HCT116 (cell line): ENCODE measurements at regions not wholly inside any gene's neighbourhood (a gene's known extent, or its start where the extent isn't known, plus 50 kb on each side); places are given as distances from the start of the nearest gene placed in this dataset.

Source experiments
- ATAC-seq: fragments of 200-7000 bp; cut with Tn5 transposase; 2 replicates; pipeline ENCODE4 v1.9.1; 2020; ENCODE audit warnings: mild to moderate bottlenecking, moderate library complexity
- BruUV-seq: library from RNA; stranded (reverse); fragments of 400-500 nt; replicated peaks from 2 replicates; lab custom pipeline; 2021; lab: Mats Ljungman, UMichigan
- CTCF ChIA-PET: fragments of 300-600 bp; sonication (Branson Sonifier 250); formaldehyde crosslinking; loops from one replicate; lab custom pipeline; 2021; ENCODE audit warnings: antibody characterized with exemption; lab: Charles Lee
- POLR2A ChIA-PET: fragments of 300-600, 350-600 bp; sonication (Branson Sonifier 250); formaldehyde crosslinking; loops from one replicate; lab custom pipeline; 2021; ENCODE audit warnings: antibody characterized with exemption; lab: Charles Lee
- RAD21 ChIA-PET, 2 experiments: fragments of 300-600 bp; sonication (Branson Sonifier 250); formaldehyde crosslinking; loops; one replicate each; lab custom pipeline; 2023; ENCODE audit warnings: low total read pairs in 2 of 2; ENCODE audit not compliant: uncharacterized antibody in 2 of 2, unreplicated experiment in 2 of 2, low non-redundant PET in 1 of 2; lab: Charles Lee
- DNase-seq: peaks from one replicate; pipeline ENCODE4 v3.0.0-alpha.2; 2010; ENCODE audit warnings: low read depth, low spot score
- H2AFZ ChIP-seq: fragments of 200-600 bp; shearing (Covaris generic), sonication (generic); 2 replicates; pipeline ENCODE4 v1.6.1; 2017; ENCODE audit warnings: low read depth, mixed run types, mixed read lengths, antibody characterized with exemption, low read length; ENCODE audit not compliant: poor library complexity, severe bottlenecking
- H3K27ac ChIP-seq: 2 replicates; pipeline ENCODE4 v1.5.1; 2012; ENCODE audit warnings: low read depth, low read length
- H3K27me3 ChIP-seq: fragments of 200-600 bp; sonication (generic); 2 replicates; pipeline ENCODE4 v1.6.1; 2016; ENCODE audit warnings: mixed run types, low read length, mixed read lengths; ENCODE audit not compliant: insufficient read depth
- H3K36me3 ChIP-seq, 2 experiments: fragments of 200-500 bp in 1 of 2; fragments of 200-600 bp in 1 of 2; sonication (Bioruptor generic) in 1 of 2; sonication (generic) in 1 of 2; 2 replicates each; pipeline versions ENCODE4 v1.5.1 to v1.6.1; 2014 to 2016; ENCODE audit warnings: low read length in 2 of 2, inconsistent platforms in 1 of 2, mixed read lengths in 1 of 2, mixed run types in 1 of 2; ENCODE audit not compliant: insufficient read depth in 2 of 2, control insufficient read depth in 1 of 2
- H3K4me1 ChIP-seq, 2 experiments: fragments of 200-600 bp in 1 of 2; sonication (generic) in 1 of 2; 2 replicates each; pipeline versions ENCODE4 v1.5.1 to v1.6.1; 2012 to 2017; ENCODE audit warnings: low read length in 2 of 2, inconsistent platforms in 1 of 2, mild to moderate bottlenecking in 1 of 2, mixed read lengths in 1 of 2, mixed run types in 1 of 2, moderate library complexity in 1 of 2; ENCODE audit not compliant: insufficient read depth in 2 of 2, control insufficient read depth in 1 of 2
- H3K4me2 ChIP-seq: fragments of 200-600 bp; sonication (generic); 2 replicates; pipeline ENCODE4 v1.6.1; 2017; ENCODE audit warnings: mixed run types, low read length, mixed read lengths
- H3K4me3 ChIP-seq, 2 experiments: fragments of 200-600 bp in 1 of 2; sonication (generic) in 1 of 2; replicated peaks in 1 of 2; 2 replicates each; pipeline ENCODE4 v1.5.1; 2011 to 2016; ENCODE audit warnings: low read length in 2 of 2, control low read depth in 1 of 2, low read depth in 1 of 2, mild to moderate bottlenecking in 1 of 2, mixed read lengths in 1 of 2, mixed run types in 1 of 2
- H3K79me2 ChIP-seq: fragments of 200-600 bp; sonication (generic); 2 replicates; pipeline ENCODE4 v1.6.1; 2017; ENCODE audit warnings: mild to moderate bottlenecking, mixed run types, low read length, moderate library complexity, mixed read lengths; ENCODE audit not compliant: insufficient read depth
- H3K9ac ChIP-seq: fragments of 200-600 bp; sonication (generic); 2 replicates; pipeline ENCODE4 v1.6.1; 2016; ENCODE audit warnings: low read length, mixed read lengths
- H3K9me2 ChIP-seq: fragments of 200-600 bp; sonication (generic), shearing (Covaris generic); 2 replicates; pipeline ENCODE4 v1.6.1; 2017; ENCODE audit warnings: mixed run types, mild to moderate bottlenecking, moderate library complexity; ENCODE audit not compliant: insufficient read depth
- H3K9me3 ChIP-seq, 2 experiments: fragments of 200-500 bp in 1 of 2; fragments of 200-600 bp in 1 of 2; sonication (Bioruptor generic) in 1 of 2; sonication (generic) in 1 of 2; 2 replicates each; pipeline ENCODE4 v1.6.1; 2014 to 2017; ENCODE audit warnings: low read length in 2 of 2, mixed read lengths in 2 of 2, inconsistent platforms in 1 of 2, low read depth in 1 of 2, mild to moderate bottlenecking in 1 of 2, mixed run types in 1 of 2, moderate library complexity in 1 of 2; ENCODE audit not compliant: control insufficient read depth in 1 of 2, insufficient read depth in 1 of 2
- H4K20me1 ChIP-seq: fragments of 200-600 bp; sonication (generic), shearing (Covaris generic); 2 replicates; pipeline ENCODE4 v1.6.1; 2017; ENCODE audit warnings: mixed run types, mild to moderate bottlenecking, moderate library complexity; ENCODE audit not compliant: insufficient read depth
- ATF3 ChIP-seq: IDR thresholded peaks from 2 replicates; pipeline ENCODE4 v1.6.1; 2012
- CBX3 ChIP-seq: IDR thresholded peaks from 2 replicates; pipeline ENCODE4 v1.6.1; 2012; ENCODE audit warnings: low read depth
- CEBPB ChIP-seq: IDR thresholded peaks from 2 replicates; pipeline ENCODE4 v1.6.1; 2012; ENCODE audit warnings: low read depth
- CTCF ChIP-seq, 3 experiments: fragments of 200-600 bp in 1 of 3; sonication (generic) in 1 of 3; IDR thresholded peaks in 2 of 3; conservative IDR thresholded peaks in 1 of 3; 2 replicates each; pipeline ENCODE4 v1.5.1; 2012 to 2017; ENCODE audit warnings: low read depth in 2 of 3, low read length in 2 of 3, antibody characterized with exemption in 1 of 3, borderline replicate concordance in 1 of 3, control low read depth in 1 of 3, mild to moderate bottlenecking in 1 of 3, mixed read lengths in 1 of 3, mixed run types in 1 of 3, moderate library complexity in 1 of 3; ENCODE audit not compliant: insufficient read depth in 1 of 3
- EGR1 ChIP-seq: IDR thresholded peaks from 2 replicates; pipeline ENCODE4 v1.6.1; 2012; ENCODE audit warnings: low read depth
- EZH2 ChIP-seq: fragments of 200-600 bp; sonication (generic); IDR thresholded peaks from 2 replicates; pipeline ENCODE4 v1.6.1; 2017; ENCODE audit warnings: antibody characterized with exemption, mixed run types
- EZH2phosphoT487 ChIP-seq: fragments of 200-600 bp; IDR thresholded peaks from 2 replicates; pipeline ENCODE4 v1.6.1; 2018; ENCODE audit warnings: antibody characterized with exemption, borderline replicate concordance
- JUND ChIP-seq: IDR thresholded peaks from 2 replicates; pipeline ENCODE4 v1.6.1; 2012
- POLR2A ChIP-seq: IDR thresholded peaks from 2 replicates; pipeline ENCODE4 v1.7.0; 2011; ENCODE audit warnings: borderline replicate concordance; ENCODE audit not compliant: insufficient read depth, insufficient read length; ENCODE audit errors: extremely low read depth
- POLR2AphosphoS5 ChIP-seq: IDR thresholded peaks from 2 replicates; pipeline ENCODE4 v1.6.1; 2011; ENCODE audit warnings: mild to moderate bottlenecking, low read depth, low read length, moderate library complexity
- SIN3A ChIP-seq: IDR thresholded peaks from 2 replicates; pipeline ENCODE4 v1.6.1; 2012; ENCODE audit warnings: low read depth
- SP1 ChIP-seq: IDR thresholded peaks from 2 replicates; pipeline ENCODE4 v1.6.1; 2012; ENCODE audit warnings: low read depth
- TCF7L2 ChIP-seq: IDR thresholded peaks from 2 replicates; pipeline ENCODE4 v1.7.0; 2011; ENCODE audit warnings: borderline replicate concordance, inconsistent platforms; ENCODE audit not compliant: insufficient read depth, insufficient read length; ENCODE audit errors: extremely low read depth
- YY1 ChIP-seq: IDR thresholded peaks from 2 replicates; pipeline ENCODE4 v1.6.1; 2011; ENCODE audit warnings: low read length, low read depth, moderate library complexity, mild to moderate bottlenecking; ENCODE audit not compliant: insufficient replicate concordance; ENCODE audit errors: extremely low read depth
- ZBTB33 ChIP-seq: IDR thresholded peaks from 2 replicates; pipeline ENCODE4 v1.6.1; 2011; ENCODE audit warnings: mild to moderate bottlenecking, low read length, moderate library complexity; ENCODE audit not compliant: insufficient replicate concordance; ENCODE audit errors: extremely low read depth
- ZFX ChIP-seq: fragments of 450-650 bp; IDR thresholded peaks from 2 replicates; pipeline ENCODE4 v1.6.1; 2017
- ZNF274 ChIP-seq: fragments of 200-500 bp; sonication (Bioruptor generic); IDR thresholded peaks from 2 replicates; pipeline ENCODE4 v1.6.1; 2014; ENCODE audit warnings: mild to moderate bottlenecking, low read depth, low read length, inconsistent platforms
- intact Hi-C: fragments of 100-400 bp; cut with micrococcal nuclease; formaldehyde crosslinking; loops from 2 replicates; pipeline ENCODE4 v1.10.0; 2022

GRCh38 chr1:83799594-83799993 lies 199.3 kb downstream of the TTLL7 start:
- H3K9me3 ChIP-seq = no peaks in the 10 kb centered on the region
- no peaks in the 10 kb centered on the region for H3K36me3 ChIP-seq
- H3K4me2 ChIP-seq = no peak overlapping the region
- intact Hi-C loops = no loop called here
- TF ChIP-seq POLR2A (no peak), JUND (no peak), TCF7L2 (no peak), SIN3A (no peak), CBX3 (no peak), POLR2AphosphoS5 (no peak), ZBTB33 (no peak), YY1 (no peak), EZH2 (no peak), SP1 (no peak), ATF3 (no peak), ZNF274 (no peak), CTCF (IDR thresholded peaks at IDR 0.05 in 2 of 3, conservative IDR thresholded peaks at IDR 0.05 in 1 of 3; ENCODE audit: borderline replicate concordance in 1 of 3, insufficient read depth in 1 of 3, low read depth in 2 of 3, low read length in 2 of 3) (no peak), CEBPB (no peak), ZFX (no peak), EZH2phosphoT487 (no peak), EGR1 (no peak)
- H3K27me3 ChIP-seq = no peaks in the 10 kb centered on the region
- ChIA-PET CTCF (no interaction called here), RAD21 (no interaction called here), POLR2A (no interaction called here)
- no peak overlapping the region for H2AFZ ChIP-seq
- H3K4me1 ChIP-seq = no peaks in the 10 kb centered on the region
- DNase-seq = no peak
- no peaks in the 10 kb centered on the region for H4K20me1 ChIP-seq
- H3K9me2 ChIP-seq = no peaks in the 10 kb centered on the region
- no peak for ATAC-seq
- no peak overlapping the region for H3K4me3 ChIP-seq
- H3K79me2 ChIP-seq = no peaks in the 10 kb centered on the region
- BruUV-seq = no TSS peak
- H3K9ac ChIP-seq = no peak overlapping the region
- H3K27ac ChIP-seq = no peak overlapping the region
